ENCODE measurements at regions not wholly inside any gene's neighbourhood (a gene's known extent, or its start where the extent isn't known, plus 50 kb on each side); places are given as distances from the start of the nearest gene placed in this dataset.

DNA sequence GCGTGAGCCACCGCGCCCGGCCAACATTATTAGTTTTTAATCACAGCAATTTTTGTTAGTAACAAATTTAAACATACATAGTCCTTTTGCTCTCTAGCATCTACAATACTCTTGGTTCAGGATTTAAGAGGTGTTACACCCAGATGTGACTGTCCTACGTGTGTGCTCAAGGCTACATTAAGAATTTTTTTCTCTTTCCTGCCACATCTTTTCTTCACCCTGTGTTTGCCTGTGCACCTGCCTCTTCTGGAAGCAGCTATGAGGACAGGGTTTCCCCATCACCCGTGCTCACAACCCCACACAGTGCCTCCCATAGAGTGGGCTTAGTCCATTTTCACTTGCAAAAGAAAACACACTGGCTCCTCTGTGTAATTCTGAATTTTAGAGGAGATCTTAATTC lies 186.7 kb upstream of the KLF6 start:
- TF ChIP-seq EZH2 (IDR thresholded peaks at IDR 0.05; ENCODE audit: borderline replicate concordance, low read depth, low read length, severe bottlenecking) = no peak
- TF ChIP-seq, protein P1, sequence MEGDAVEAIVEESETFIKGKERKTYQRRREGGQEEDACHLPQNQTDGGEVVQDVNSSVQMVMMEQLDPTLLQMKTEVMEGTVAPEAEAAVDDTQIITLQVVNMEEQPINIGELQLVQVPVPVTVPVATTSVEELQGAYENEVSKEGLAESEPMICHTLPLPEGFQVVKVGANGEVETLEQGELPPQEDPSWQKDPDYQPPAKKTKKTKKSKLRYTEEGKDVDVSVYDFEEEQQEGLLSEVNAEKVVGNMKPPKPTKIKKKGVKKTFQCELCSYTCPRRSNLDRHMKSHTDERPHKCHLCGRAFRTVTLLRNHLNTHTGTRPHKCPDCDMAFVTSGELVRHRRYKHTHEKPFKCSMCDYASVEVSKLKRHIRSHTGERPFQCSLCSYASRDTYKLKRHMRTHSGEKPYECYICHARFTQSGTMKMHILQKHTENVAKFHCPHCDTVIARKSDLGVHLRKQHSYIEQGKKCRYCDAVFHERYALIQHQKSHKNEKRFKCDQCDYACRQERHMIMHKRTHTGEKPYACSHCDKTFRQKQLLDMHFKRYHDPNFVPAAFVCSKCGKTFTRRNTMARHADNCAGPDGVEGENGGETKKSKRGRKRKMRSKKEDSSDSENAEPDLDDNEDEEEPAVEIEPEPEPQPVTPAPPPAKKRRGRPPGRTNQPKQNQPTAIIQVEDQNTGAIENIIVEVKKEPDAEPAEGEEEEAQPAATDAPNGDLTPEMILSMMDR (IDR thresholded peaks at IDR 0.05; ENCODE audit: borderline replicate concordance, extremely low read depth, low read length, poor library complexity, severe bottlenecking) = peak; percentile 29

Measured in DND-41 (cell line).